Stimulated activated memory B cell treated with anti-CD40 and anti-IgM and Interleukin-4, amounts not matched to agents 10 μg/mL and 1 μg/mL and 100 μg/mL, for 72 hours (primary cell): ENCODE measurements at regions not wholly inside any gene's neighbourhood (a gene's known extent, or its start where the extent isn't known, plus 50 kb on each side); places are given as distances from the start of the nearest gene placed in this dataset.
"Not testable (repeated sequence)": the region's sequence is repeated elsewhere in the genome, so short reads cannot be mapped to it uniquely, and the experiment has no call there.

Experiments used
- ATAC-seq: fragments of 150-1000 bp; cut with Tn5 transposase; 2 replicates; pipeline ENCODE4 v1.10.0; 2021
- H3K27ac Mint-ChIP-seq: one replicate; pipeline ENCODE4 v1.8.0; 2022; ENCODE audit warnings: mild to moderate bottlenecking, mixed read lengths
- H3K27me3 Mint-ChIP-seq: one replicate; pipeline ENCODE4 v1.8.0; 2022; ENCODE audit warnings: mixed read lengths
- H3K36me3 Mint-ChIP-seq: one replicate; pipeline ENCODE4 v1.8.0; 2022; ENCODE audit warnings: mixed read lengths
- H3K4me1 Mint-ChIP-seq: one replicate; pipeline ENCODE4 v1.8.0; 2022; ENCODE audit warnings: mixed read lengths
- H3K4me3 Mint-ChIP-seq: one replicate; pipeline ENCODE4 v1.8.0; 2022; ENCODE audit warnings: mild to moderate bottlenecking, moderate library complexity, mixed read lengths
- H3K9me3 Mint-ChIP-seq: one replicate; pipeline ENCODE4 v1.8.0; 2022; ENCODE audit warnings: mixed read lengths

DNA sequence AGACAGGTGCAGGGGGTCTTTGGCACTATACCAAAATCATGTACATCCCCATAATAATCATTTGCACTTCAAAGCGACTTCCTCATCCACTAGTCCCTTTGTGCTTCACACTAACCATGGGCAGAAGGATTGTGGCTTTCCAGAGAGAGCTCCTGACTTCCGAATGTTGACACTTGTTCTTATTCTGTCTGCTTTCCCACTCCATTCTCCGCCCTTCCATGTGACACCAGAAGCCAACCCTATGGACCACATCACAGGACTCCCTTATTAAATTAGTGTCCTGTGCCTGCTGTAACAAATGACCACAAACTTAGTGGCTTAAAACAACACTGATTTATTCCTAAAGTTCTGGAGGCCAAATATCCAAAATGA lies 91.6 kb downstream of the CMC2 start:
- no peak for ATAC-seq
- Mint-ChIP-seq H3K4me3 (no peak overlapping the region), H3K4me1 (no peaks in the 10 kb centered on the region), H3K36me3 (no peaks in the 10 kb centered on the region), H3K27ac (no peak overlapping the region), H3K9me3 (peaks cover 6% of the 10 kb centered on the region), H3K27me3 (peaks cover 41% of the 10 kb centered on the region)

DNA sequence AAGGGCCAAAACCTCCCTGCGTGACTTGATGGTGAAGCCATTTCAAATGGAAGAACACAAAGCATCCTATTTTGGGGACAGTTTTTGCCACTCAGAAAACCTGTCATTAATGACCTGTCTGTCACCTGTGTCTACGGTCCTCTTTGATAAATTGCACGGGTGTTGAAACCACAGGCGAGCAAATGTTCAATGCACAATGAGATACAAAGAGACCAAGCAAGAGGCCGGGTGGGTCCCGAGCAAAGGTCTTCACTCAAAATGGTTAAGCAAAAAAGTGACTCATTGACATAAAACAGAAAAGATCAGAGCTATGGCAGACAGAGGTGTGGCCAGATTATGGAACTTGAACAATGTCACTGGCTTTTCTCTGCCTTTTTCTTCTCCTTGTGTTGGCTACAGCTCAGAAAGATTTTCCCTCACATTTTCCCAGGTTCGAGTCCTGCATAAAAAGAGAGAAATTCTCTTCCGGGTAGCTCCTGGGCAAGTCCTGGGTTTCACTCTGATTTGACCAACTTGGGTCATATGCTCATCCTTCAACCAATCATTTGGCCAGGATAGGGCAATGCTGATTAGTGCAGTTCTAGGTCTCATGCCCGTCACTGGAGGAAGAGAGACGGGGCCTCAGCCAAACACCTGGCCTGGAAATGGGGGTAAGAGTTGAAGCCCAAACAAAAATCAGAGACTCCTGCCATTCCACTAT lies 92.2 kb downstream of the CMC2 start:
- Mint-ChIP-seq H3K9me3 (peaks cover 6% of the 10 kb centered on the region), H3K4me1 (no peaks in the 10 kb centered on the region), H3K4me3 (no peak overlapping the region), H3K27me3 (peaks cover 40% of the 10 kb centered on the region), H3K36me3 (no peaks in the 10 kb centered on the region), H3K27ac (no peak overlapping the region)
- ATAC-seq = no peak

DNA sequence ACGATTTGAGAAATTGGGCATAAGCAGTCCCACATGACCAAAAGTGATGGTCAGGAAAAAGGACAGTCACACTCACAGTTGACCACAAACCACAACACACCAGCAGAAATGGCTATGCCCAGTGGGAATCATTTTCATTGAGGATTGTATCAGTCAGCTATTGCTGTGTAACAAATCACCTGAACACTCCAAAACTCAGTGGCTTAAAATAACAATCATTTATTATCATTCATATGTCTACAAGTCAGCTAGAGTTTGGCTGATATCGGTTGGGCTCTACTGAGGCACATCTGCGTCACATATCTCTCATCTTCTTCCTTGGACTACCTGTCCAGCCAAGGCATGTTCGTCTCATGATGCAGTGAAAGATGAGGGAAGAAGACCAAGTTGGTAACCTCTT lies 93.3 kb downstream of the CMC2 start:
- Mint-ChIP-seq H3K4me3 (no peak overlapping the region), H3K9me3 (peaks cover 6% of the 10 kb centered on the region), H3K27ac (no peak overlapping the region), H3K36me3 (no peaks in the 10 kb centered on the region), H3K4me1 (no peaks in the 10 kb centered on the region), H3K27me3 (peaks cover 29% of the 10 kb centered on the region)
- ATAC-seq = no peak

DNA sequence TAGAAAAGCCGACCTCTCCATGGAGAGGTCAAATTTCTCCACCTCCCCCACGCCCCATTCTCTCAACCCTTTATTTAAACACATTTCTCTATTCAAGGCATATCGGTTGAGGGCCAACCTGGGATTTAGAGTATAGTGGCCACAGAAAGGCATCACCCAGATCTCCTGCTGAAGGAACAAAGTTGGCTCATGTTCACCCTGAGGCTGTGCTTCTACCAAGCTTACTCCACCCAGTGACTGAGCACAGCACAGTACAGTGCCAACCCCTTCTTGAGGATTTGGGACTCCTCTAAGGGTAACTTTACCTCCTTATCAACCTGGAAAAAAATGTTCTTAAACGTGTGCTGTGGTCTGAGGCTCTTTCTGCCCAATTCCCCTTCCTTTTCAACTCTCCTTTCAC lies 94.0 kb downstream of the CMC2 start:
- Mint-ChIP-seq H3K4me3 (no peak overlapping the region), H3K4me1 (no peaks in the 10 kb centered on the region), H3K27ac (no peak overlapping the region), H3K27me3 (peaks cover 24% of the 10 kb centered on the region), H3K36me3 (no peaks in the 10 kb centered on the region), H3K9me3 (peaks cover 6% of the 10 kb centered on the region)
- ATAC-seq = no peak

DNA sequence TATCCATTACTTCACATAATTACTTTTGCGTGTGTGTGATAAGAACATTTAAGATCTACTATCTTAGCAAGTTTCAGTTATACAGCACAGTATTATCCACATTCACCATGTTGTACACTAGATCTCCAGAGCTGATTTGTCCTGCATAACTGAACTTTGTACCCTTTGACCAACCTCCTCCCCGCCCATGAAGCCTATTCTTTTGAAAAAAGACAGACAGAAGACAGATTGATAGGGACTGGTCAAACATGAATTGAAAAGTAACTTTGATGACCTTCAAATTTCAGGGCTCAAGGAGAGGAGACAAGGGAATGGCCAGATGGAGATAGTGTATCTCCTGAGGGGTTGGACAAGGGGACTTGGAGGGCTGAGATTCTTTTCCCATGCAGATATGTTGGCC lies 96.3 kb downstream of the CMC2 start:
- Mint-ChIP-seq H3K4me3 (no peak overlapping the region), H3K4me1 (no peaks in the 10 kb centered on the region), H3K27ac (no peak overlapping the region), H3K9me3 (peaks cover 6% of the 10 kb centered on the region), H3K36me3 (no peaks in the 10 kb centered on the region), H3K27me3 (peaks cover 24% of the 10 kb centered on the region)
- ATAC-seq = no peak

DNA sequence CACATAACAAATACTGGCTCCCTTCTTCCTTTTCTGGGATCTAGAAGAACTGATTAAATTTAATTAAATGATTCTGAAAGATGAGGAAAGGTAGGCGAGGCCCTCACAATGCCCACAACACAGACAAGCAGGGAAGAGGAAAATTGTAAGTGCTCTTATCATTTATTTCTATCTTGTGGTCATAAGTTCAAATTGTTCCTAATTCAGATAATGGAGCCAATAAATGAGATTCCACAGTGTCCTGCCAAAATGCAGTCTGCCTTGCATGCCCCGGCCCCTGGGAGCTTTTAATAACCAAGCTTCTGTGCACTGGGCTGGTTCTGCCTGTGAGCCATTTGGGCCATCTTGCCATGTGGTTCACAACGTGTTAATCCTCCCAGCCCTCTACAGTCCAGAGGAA lies 97.0 kb downstream of the CMC2 start:
- Mint-ChIP-seq H3K27me3 (peaks cover 24% of the 10 kb centered on the region), H3K36me3 (no peaks in the 10 kb centered on the region), H3K4me3 (no peak overlapping the region), H3K27ac (no peak overlapping the region), H3K4me1 (no peaks in the 10 kb centered on the region), H3K9me3 (peaks cover 6% of the 10 kb centered on the region)
- ATAC-seq = no peak

DNA sequence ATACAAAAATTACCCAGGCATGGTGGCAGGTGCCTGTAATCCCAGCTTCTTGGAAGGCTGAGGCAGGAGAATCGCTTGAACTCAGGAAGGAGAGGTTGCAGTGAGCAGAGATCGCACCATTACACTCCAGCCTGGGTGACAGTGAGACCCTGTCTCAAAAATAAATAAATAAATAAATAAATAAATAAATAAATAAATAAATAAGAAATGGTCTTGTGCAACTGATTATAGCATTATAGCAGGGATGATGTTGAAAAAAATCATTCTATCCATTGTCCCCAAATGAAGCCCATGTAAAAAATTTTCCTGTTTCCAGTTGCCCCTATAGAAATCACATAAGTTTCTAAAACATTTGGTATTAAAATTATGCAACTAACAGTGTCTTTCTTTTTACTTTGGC lies 100.5 kb downstream of the CMC2 start:
- peaks cover 15% of the 10 kb centered on the region for H3K27me3 Mint-ChIP-seq
- ATAC-seq, H3K9me3 Mint-ChIP-seq, H3K4me3 Mint-ChIP-seq, H3K27ac Mint-ChIP-seq, H3K4me1 Mint-ChIP-seq, H3K36me3 Mint-ChIP-seq: not testable (repeated sequence)

DNA sequence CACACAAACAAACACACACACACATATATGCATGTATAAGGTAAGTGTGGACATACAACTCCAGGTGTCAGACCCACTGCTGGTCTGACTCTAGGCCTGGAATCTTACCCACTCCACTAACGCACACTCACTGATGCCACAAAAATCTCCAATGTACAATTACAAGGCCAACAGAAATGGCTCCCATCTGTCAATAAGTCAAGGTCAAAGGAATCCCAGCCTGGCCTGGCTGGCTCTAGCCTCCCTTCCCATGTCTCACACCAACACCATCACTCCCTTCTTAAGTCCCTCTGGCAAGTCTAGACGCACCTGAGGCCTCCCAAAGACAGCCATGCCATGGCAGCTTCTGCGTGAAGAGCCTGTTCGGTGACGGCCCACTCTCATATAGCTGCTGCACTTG lies 99.2 kb upstream of the CDYL2 start:
- peaks cover 11% of the 10 kb centered on the region for H3K27me3 Mint-ChIP-seq
- no peaks in the 10 kb centered on the region for H3K9me3 Mint-ChIP-seq
- H3K4me1 Mint-ChIP-seq = no peaks in the 10 kb centered on the region
- H3K4me3 Mint-ChIP-seq = no peak overlapping the region
- no peaks in the 10 kb centered on the region for H3K36me3 Mint-ChIP-seq
- no peak for ATAC-seq
- no peak overlapping the region for H3K27ac Mint-ChIP-seq

DNA sequence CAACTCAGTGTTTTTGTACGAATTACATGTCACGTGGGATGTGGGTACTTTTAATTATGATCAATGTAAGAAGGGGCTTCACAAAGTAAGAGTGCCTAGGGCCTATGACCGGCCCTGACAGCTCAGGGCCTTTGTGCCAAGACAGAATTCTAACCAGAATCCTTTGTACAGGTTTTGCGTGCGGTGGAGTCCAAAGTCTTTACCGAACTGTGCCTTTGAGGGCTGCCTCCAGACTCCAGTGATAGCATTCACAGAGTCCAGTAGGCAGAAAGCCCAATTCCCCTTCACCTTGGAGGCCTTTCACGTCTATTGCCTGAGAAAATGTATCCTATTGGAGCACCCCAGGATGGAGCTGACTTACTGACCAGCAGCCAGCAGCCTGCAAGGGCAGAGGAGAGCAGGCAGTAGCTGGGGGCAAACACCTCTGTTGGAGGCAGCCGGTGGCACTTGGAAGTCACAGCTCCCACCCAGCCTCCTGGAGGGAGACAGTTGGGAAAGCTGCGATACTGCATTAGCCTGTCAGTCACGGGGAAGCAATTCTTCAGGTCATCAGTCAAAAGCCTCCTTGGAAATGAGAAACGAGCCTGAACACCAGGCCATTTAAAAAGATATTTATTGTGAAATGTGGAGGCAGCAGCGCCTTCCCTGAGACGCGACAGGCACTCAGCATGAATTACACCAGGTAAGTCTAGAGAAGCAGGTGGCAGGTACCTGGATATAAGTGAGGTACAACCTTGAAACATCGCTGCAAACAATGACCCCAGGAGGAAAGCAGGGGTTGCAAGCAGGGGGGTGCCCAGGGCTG lies 98.1 kb upstream of the CDYL2 start:
- Mint-ChIP-seq H3K4me3 (no peak overlapping the region), H3K36me3 (no peaks in the 10 kb centered on the region), H3K4me1 (no peaks in the 10 kb centered on the region), H3K27me3 (peaks cover 11% of the 10 kb centered on the region), H3K27ac (no peak overlapping the region), H3K9me3 (no peaks in the 10 kb centered on the region)
- ATAC-seq = no peak

DNA sequence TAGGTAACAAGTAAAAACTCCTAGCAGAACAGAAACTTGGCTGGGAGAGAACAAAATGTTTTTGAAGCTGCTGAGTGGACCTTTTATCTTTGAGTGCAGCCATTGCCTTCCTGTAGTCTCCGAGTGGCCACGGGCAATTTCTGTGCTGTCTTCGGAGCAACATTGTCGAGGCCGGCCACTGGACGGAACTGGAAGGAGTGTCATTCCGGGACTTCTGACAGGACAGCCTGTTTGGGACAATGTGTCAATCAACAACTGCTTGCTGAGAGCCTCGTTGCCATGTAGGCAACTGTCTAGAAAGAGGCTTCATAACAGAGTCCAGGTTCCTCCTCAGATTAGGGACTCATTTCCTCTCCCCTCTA lies 96.2 kb upstream of the CDYL2 start:
- no peak for ATAC-seq
- no peaks in the 10 kb centered on the region for H3K9me3 Mint-ChIP-seq
- no peak overlapping the region for H3K27ac Mint-ChIP-seq
- peaks cover 11% of the 10 kb centered on the region for H3K27me3 Mint-ChIP-seq
- H3K36me3 Mint-ChIP-seq = no peaks in the 10 kb centered on the region
- H3K4me1 Mint-ChIP-seq = no peaks in the 10 kb centered on the region
- H3K4me3 Mint-ChIP-seq = no peak overlapping the region

DNA sequence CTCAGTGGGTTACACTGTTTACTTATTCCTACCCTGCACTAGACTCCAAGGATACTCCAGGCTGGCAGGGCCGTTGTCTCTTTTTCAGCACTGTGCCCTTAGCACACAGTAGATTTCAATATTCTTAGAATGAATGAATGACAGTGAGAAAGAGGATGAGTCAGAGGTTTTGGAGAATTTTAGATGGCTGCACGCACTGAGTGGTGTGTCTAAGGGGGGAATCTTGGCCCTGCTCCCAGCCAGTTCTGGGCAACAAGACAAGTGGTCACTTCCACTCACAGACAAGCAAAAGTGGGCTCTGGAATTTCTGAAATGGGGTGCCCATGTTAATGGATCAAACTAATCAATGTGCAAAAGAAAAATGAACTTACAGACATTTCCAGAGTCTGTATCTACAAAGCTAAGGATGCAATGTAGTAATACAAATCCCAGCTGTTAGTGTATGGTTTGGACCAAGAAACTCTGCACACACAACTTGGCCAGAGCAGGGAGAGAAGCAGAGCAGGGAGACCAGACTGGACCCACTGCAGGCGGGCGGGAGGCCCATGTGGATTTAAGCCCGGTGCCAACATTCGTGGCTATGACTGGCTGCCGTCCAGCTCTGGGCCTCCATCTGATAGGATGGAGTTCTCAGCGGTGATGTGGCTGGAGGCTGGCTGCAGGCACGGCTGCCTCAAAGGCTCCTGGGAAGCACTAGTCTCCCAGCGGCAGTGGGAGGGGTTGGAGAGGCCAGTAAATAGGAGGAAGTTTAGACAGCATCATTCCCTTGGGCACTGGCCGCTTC lies 95.6 kb upstream of the CDYL2 start:
- no peak for ATAC-seq
- no peaks in the 10 kb centered on the region for H3K9me3 Mint-ChIP-seq
- H3K27me3 Mint-ChIP-seq = peaks cover 11% of the 10 kb centered on the region
- no peak overlapping the region for H3K4me3 Mint-ChIP-seq
- no peaks in the 10 kb centered on the region for H3K36me3 Mint-ChIP-seq
- no peaks in the 10 kb centered on the region for H3K4me1 Mint-ChIP-seq
- no peak overlapping the region for H3K27ac Mint-ChIP-seq

DNA sequence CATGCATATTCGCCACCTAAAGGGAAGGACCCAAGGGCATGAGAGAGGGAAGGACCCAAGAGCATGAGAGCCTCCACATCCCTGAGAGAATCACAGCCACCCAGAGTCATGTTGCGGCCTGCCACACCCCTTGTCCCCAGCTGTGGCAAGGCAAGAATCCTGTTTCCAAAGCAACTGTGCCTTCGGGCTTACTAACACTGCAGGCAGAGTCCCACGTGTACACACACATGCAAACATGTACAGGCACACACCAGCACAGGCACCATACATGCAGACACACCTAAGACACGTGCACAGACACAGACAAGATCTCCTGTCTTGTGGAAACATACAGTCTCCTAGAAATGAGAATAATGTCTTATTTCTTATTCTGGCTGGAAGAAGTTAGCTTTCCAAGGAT lies 92.4 kb upstream of the CDYL2 start:
- Mint-ChIP-seq H3K27ac (no peak overlapping the region), H3K4me1 (no peaks in the 10 kb centered on the region), H3K36me3 (no peaks in the 10 kb centered on the region), H3K4me3 (no peak overlapping the region), H3K9me3 (no peaks in the 10 kb centered on the region), H3K27me3 (peaks cover 11% of the 10 kb centered on the region)
- no peak for ATAC-seq

DNA sequence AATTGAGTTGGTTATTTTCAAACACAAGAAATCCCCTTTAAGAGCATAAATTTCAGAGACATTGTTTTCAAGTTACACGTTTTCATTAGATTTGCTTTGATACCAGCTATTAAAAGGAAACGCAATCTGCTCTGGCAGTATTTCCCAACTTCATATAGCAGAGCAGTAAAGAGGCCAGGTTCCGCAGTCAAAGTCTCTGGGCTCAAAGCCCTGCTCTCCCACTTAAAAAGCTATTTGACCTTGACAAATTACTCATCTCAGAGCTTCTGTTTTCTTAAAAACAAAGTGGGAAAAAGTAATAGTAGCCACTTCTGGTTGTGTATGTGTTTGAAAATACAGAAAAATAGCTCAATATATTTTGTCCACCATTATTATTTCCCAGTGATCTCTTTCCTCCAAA lies 89.7 kb upstream of the CDYL2 start:
- Mint-ChIP-seq H3K27me3 (no peaks in the 10 kb centered on the region), H3K9me3 (no peaks in the 10 kb centered on the region), H3K4me1 (no peaks in the 10 kb centered on the region), H3K4me3 (no peak overlapping the region), H3K36me3 (no peaks in the 10 kb centered on the region), H3K27ac (no peak overlapping the region)
- ATAC-seq = no peak

DNA sequence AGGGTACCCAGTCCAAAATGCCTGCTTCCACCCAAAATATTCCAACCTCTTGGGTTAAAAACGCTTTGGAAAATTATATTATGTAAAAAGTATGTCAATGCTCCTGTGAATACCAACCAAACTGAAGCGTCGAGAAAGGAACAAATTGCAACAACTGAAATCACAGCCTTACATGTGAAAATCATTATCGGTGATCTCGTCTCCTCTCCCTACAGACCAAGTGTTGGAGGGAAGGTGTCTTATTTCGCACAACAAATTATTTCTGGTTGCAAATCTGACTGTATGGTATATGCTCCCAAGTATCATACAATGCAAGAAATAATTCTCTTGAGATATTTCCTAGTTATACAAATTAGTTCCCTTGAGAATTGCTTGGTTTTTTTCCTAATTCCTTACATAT lies 89.3 kb upstream of the CDYL2 start:
- H3K27ac Mint-ChIP-seq = no peak overlapping the region

DNA sequence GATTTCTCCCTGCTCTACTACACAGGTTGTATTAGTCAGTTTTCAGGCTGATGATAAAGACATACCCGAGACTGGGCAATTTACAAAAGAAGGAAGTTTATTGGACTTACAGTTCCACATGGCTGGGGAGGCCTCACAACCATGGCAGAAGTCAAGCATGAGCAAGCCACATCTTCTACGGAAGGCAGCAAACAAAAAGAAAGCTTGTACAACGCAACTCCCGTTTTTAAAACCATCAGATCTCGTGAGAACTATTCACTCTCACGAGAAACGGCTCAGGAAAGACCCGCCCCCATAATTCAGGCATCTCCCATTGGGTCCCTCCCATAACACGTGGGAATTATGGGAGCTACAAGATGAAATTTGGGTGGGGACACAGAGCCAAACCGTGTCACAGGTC lies 88.0 kb upstream of the CDYL2 start:
- ATAC-seq = peak; percentile 47
- H3K9me3 Mint-ChIP-seq, H3K4me3 Mint-ChIP-seq, H3K36me3 Mint-ChIP-seq, H3K27ac Mint-ChIP-seq, H3K27me3 Mint-ChIP-seq, H3K4me1 Mint-ChIP-seq: not testable (repeated sequence)

More for the DNA sequence above, 89.3 kb upstream of the CDYL2 start:
- no peaks in the 10 kb centered on the region for H3K36me3 Mint-ChIP-seq
- H3K4me1 Mint-ChIP-seq = no peaks in the 10 kb centered on the region
- no peak overlapping the region for H3K4me3 Mint-ChIP-seq
- ATAC-seq = no peak
- no peaks in the 10 kb centered on the region for H3K27me3 Mint-ChIP-seq
- no peaks in the 10 kb centered on the region for H3K9me3 Mint-ChIP-seq
